GM19099 (cell line): ENCODE measurements at regions not wholly inside any gene's neighbourhood (a gene's known extent, or its start where the extent isn't known, plus 50 kb on each side); places are given as distances from the start of the nearest gene placed in this dataset.

Experiments used
- POLR2A ChIP-seq: IDR thresholded peaks from 3 replicates; pipeline ENCODE4 v1.6.1; 2011; ENCODE audit warnings: low read depth; ENCODE audit not compliant: insufficient read length; ENCODE audit errors: extremely low read depth

- TF ChIP-seq POLR2A = no peak
Observed at GRCh38 chr3:168989396-168989795, 674.1 kb downstream of the MECOM start.

DNA sequence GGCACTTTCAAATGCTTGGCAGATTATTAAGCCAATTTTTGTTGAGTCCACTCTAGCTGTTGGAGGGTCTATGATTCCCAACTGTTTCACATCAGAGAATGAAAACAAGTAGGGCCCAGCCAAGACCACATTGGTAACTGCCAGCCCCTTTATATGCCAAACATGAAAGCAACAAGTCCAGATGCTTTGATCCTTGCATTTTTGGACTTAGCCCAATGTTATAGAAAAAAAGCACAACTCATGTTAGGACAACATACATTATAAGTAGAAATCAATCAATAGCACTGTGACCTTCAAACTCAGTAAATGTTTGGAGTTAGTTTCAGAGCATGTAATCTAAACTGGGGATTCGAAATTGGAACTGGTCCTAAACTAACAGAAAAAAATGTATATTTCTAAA lies 674.7 kb downstream of the MECOM start:
- TF ChIP-seq POLR2A = no peak

DNA sequence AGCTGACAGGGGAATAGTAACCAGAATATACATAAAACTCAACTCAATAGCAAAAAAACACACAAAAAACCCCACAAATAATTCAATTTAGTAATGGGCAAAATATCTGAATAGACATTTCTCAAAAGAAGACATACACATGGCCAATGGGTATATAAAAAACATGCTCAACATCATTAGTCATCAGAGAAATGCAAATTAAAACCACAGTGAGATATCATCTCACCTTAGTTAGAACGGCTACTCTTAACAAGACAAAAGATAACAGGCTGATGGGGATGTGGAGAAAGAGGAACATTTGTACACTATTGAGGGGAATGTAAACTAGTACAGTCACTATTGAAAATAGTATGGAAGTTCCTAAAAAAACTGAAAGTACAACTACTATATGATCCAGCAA lies 678.6 kb downstream of the MECOM start:
- TF ChIP-seq POLR2A = no peak

DNA sequence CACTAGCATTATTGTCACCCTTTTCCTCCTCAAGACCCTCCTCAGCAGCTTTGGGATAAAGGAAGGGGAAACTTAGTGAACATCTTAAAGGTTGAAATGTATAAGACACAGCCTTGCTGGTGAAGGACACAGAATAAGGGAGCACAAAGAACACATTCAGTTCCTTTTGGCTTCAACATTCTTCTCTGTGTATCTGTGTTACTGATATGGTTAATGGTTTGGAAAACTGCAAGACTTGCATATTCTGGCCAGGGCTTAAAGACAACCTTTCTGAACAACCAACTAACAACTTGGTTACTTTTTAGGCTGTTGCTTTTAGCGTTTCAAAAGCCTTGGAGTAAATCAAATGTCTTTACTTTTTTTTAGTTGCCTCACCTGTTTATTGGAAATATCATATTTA lies 680.5 kb downstream of the MECOM start:
- no peak for TF ChIP-seq POLR2A

DNA sequence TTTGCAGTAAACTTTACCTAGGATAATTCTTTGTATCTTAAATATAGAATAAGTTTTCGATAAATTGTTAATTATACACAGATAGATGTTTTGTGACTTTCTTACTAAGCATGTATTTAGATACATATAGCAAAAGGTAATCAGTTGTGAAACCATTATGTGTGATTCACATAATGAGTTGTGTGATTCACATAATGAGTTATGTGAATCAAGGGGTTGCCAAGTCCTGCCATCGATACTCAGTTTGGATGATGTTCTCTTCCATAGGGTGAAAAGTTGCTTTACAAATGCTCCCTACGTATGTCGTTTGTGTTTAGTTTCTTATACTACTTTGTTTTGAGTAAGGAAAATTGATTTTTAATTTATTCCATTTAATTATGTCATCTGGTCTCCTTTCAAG lies 682.1 kb downstream of the MECOM start:
- no peak for TF ChIP-seq POLR2A

DNA sequence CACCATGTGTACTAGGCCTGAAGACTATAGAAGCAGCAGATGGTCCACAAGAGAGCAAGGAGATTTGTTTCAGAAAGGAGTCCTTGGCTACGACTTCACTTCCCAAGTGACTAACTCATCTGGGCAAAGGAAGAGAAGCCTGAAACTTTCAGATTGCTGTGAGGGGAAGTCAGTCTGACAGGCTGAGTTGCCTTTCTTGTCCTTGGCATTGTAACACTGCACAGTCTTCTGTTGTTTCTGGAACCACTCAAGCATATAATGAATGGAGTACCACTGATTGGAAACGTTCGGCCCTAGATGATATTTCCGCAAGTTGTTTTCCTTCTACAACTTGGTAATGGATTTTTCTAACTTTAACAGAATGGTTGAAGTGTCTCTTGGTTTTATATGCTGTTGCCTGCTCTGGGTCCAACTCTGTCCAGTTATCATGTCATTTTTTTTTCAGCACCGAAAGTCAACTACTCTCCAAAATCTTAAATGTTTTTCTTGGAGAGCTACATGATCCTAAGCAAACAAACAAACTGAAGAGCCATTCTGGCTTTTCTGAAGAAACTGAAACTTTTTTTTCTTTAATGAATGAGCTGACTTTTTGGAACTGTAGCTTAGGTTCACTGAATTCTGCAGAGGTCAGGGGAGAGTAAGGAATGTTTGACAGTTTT lies 685.7 kb downstream of the MECOM start:
- no peak for TF ChIP-seq POLR2A

DNA sequence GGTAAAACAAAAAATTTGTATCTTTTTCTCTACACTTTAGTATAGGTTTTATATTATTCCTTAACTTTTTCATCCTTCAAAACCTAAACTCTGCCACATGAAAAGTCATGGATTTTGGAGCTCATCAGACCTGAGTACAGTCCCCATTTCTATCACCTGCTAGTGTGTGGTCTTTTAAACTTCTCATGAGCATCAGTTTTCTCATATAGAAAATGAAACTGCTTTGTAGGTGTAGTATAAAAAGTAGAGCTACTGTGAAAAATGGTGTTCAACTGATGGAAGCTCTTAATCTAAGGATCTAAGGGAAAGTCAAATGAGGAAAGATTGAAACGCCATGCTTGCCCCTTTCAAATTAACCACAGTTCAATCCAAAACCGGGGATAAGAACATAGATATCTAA lies 686.5 kb downstream of the MECOM start:
- TF ChIP-seq POLR2A = no peak

GRCh38 chr3:168975576-168975975 lies 687.9 kb downstream of the MECOM start:
- no peak for TF ChIP-seq POLR2A

GRCh38 chr3:168974617-168975403 lies 688.7 kb downstream of the MECOM start:
- no peak for TF ChIP-seq POLR2A

DNA sequence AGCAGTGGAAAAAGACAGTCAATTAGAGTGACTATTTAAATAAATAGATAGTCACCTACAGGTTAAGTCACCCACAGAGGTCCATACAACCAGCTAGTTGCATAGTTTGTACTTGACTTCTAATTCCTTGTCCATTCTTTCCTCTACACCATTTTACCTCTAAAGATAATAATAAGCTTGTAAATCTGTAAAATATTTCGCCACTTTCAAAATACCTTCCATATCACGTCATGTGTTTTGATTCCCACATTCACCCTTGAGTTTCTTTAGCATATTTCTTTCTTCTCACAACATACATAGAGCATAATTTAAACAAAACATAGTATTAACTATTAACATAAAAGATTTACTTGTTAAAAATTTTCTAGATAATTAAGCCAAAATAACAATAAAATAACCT lies 689.6 kb downstream of the MECOM start:
- TF ChIP-seq POLR2A = no peak

- no peak for TF ChIP-seq POLR2A
Observed at GRCh38 chr3:168973206-168973605, 690.3 kb downstream of the MECOM start.

- TF ChIP-seq POLR2A = no peak
Observed at GRCh38 chr3:168968609-168969008, 694.9 kb downstream of the MECOM start.

- TF ChIP-seq POLR2A = no peak
Observed at GRCh38 chr3:168964736-168965135, 698.8 kb downstream of the MECOM start.

DNA sequence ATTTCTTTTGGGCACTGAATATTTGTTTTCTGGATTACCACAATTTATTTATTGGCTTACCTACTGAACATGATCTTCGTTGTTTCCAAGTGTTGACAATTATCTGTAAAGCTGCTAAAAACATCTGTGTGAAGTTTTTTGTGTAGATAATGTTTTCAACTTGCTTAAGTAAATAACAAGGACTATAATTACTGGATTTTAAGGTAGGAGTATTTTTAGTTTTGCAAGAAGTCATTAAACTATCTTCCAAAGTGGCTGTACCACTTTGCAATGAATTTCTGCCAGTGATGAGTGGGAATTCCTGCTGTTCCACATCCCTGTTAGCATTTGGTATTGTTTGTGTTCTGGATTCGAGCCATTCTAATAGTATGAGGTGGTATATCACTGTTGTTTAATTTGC lies 702.2 kb downstream of the MECOM start:
- TF ChIP-seq POLR2A = no peak

DNA sequence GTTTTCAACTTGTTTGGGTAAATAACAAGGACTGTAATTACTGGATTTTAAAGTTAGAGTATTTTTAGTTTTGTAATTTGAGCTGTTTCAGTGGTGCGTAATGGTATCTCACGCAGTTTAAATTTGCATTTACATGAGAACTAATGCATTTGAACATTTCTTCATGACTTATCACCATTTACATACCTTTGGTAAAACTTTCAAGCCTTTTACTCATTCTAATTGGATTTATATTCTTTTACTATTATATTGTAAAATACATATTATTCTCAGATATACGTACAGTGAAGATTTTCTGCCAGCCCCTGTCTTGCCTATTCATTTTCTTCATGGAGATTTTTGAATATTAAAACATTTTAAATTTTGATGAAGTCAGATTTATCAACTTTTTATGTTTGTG lies 703.8 kb downstream of the MECOM start:
- no peak for TF ChIP-seq POLR2A

GRCh38 chr3:168958466-168958865 lies 705.0 kb downstream of the MECOM start:
- TF ChIP-seq POLR2A = no peak
